Activated CD4-positive, alpha-beta memory T cell treated with anti-CD3 and anti-CD28 coated beads for 36 hours (primary cell): ENCODE measurements at regions not wholly inside any gene's neighbourhood (a gene's known extent, or its start where the extent isn't known, plus 50 kb on each side); places are given as distances from the start of the nearest gene placed in this dataset.
"Not testable (repeated sequence)": the region's sequence is repeated elsewhere in the genome, so short reads cannot be mapped to it uniquely, and the experiment has no call there.

Experiments used
- CTCF ChIA-PET: fragments of 350-600 bp; sonication (Branson Sonifier 250); formaldehyde crosslinking; loops from one replicate; lab custom pipeline; 2021; ENCODE audit warnings: antibody characterized with exemption, inconsistent platforms; lab: Charles Lee
- POLR2A ChIA-PET: fragments of 350-600 bp; sonication (Branson Sonifier 250); formaldehyde crosslinking; loops from one replicate; lab custom pipeline; 2021; ENCODE audit warnings: antibody characterized with exemption; lab: Charles Lee
- DNase-seq: peaks from one replicate; pipeline ENCODE4 v3.0.0-alpha.2; 2020
- H3K27ac Mint-ChIP-seq: one replicate; pipeline ENCODE4 v1.8.0; 2021; ENCODE audit warnings: mixed read lengths
- H3K27me3 Mint-ChIP-seq: one replicate; pipeline ENCODE4 v1.8.0; 2021; ENCODE audit warnings: mixed read lengths
- H3K36me3 Mint-ChIP-seq: one replicate; pipeline ENCODE4 v1.8.0; 2021; ENCODE audit warnings: mixed read lengths
- H3K4me1 Mint-ChIP-seq: one replicate; pipeline ENCODE4 v1.8.0; 2021; ENCODE audit warnings: low read depth, mixed read lengths
- H3K4me3 Mint-ChIP-seq: one replicate; pipeline ENCODE4 v1.8.0; 2021; ENCODE audit warnings: mild to moderate bottlenecking, mixed read lengths
- H3K9me3 Mint-ChIP-seq: one replicate; pipeline ENCODE4 v1.8.0; 2021; ENCODE audit warnings: mixed read lengths
- intact Hi-C: fragments of 100-400 bp; cut with micrococcal nuclease; formaldehyde crosslinking; loops from one replicate; pipeline ENCODE4 v1.15.1; 2023

DNA sequence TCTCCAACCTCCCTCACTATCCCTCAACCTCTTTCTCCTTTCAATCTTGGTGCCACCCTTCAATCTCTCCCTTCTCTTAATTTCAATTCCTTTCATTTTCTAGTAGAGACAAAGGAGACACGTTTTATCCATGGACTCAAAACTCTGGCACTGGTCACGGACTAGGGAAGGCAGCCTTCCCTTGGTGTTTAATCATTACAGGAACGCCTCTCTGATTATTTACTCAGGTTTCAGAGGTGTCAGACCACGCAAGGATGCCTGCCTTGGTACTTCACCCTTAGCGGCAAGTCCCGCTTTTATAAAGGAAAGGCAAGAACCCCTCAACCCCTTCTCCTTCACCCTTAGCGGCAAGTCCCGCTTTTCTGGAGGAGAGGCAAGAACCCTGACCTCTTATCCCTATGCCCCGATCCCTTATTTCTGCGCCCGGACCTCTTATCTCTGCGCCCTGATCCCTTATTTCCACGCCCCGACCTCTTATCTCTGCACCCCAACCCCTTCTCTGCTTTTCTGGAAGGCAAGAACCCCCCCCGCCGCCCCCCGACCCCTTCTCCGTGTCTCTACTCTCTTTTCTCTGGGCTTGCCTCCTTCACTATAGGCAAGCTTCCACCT is 543.1 kb upstream of the HTR2C start:
- H3K36me3 Mint-ChIP-seq, H3K4me3 Mint-ChIP-seq, H3K4me1 Mint-ChIP-seq, H3K27ac Mint-ChIP-seq, intact Hi-C loops, H3K27me3 Mint-ChIP-seq, POLR2A ChIA-PET, H3K9me3 Mint-ChIP-seq, CTCF ChIA-PET, DNase-seq: not testable (repeated sequence)

GRCh38 chrX:114040111-114040510 is 543.8 kb upstream of the HTR2C start:
- H3K4me3 Mint-ChIP-seq, DNase-seq, H3K27ac Mint-ChIP-seq, intact Hi-C loops, POLR2A ChIA-PET, H3K27me3 Mint-ChIP-seq, H3K36me3 Mint-ChIP-seq, CTCF ChIA-PET, H3K9me3 Mint-ChIP-seq, H3K4me1 Mint-ChIP-seq: not testable (repeated sequence)

DNA sequence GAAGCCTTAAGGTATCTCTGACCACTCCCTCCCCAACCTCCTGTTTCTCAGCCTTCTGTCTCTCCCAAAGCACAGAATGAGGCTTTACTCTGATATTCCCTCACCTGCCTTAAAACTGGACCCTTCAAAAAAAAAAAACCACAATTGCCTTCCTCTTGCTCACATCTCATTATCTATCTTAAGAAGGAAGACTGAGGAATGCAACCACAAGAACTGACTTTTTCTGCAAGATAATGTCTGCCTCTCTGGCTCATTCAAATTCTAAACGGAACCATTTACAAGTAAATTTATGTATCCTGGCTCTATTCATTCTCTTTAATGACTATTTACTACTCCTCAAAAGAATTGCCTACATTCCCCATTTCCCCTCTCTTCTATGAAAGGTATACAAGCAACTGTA is 545.5 kb upstream of the HTR2C start:
- no peaks in the 10 kb centered on the region for H3K4me1 Mint-ChIP-seq
- no peaks in the 10 kb centered on the region for H3K36me3 Mint-ChIP-seq
- no peak for DNase-seq
- ChIA-PET POLR2A (no interaction called here), CTCF (no interaction called here)
- H3K27ac Mint-ChIP-seq = no peak overlapping the region
- no peaks in the 10 kb centered on the region for H3K9me3 Mint-ChIP-seq
- H3K27me3 Mint-ChIP-seq = no peaks in the 10 kb centered on the region
- H3K4me3 Mint-ChIP-seq = no peak overlapping the region
- intact Hi-C loops = no loop called here

- no peak overlapping the region for H3K4me3 Mint-ChIP-seq
- ChIA-PET POLR2A (no interaction called here), CTCF (no interaction called here)
- no peaks in the 10 kb centered on the region for H3K9me3 Mint-ChIP-seq
- H3K4me1 Mint-ChIP-seq = no peaks in the 10 kb centered on the region
- intact Hi-C loops = no loop called here
- no peaks in the 10 kb centered on the region for H3K36me3 Mint-ChIP-seq
- H3K27me3 Mint-ChIP-seq = no peaks in the 10 kb centered on the region
- no peak for DNase-seq
- H3K27ac Mint-ChIP-seq = no peak overlapping the region
Observed at GRCh38 chrX:114037515-114037914, 546.4 kb upstream of the HTR2C start.

DNA sequence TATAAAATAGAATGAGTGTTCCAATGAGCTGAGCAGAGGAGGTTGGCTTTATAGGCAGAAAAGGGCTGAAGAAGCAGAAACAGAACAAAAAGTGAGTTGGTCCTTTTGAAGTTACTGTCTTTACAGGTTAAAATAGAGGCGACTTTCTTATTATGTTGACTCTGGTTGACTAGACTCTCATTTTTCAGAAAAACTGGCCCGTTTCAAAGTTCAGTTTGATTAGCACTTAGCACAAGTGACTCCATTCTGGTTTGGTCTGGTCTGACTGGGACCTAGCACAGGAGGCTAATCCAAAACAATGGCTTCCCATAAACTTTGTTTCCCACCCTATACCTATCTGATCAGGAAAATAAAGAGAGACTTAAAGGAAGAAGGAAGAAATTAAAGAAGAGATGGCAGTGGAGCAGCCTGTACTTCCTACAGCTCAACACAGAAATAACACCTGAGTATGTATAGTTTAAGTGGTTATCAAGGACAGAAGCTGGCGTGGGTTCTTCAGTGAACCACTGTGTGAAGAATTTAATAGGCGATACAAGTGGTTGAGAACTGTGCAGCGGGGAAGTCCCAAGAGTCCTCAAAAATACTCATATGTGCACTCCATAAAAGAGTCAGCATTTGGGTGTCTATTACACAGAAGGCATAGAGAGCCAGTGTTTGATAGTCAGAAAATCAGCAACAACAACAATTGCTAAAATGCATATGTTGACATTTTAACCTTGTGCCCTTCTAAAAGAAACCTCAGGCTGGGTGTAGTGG is 554.8 kb upstream of the HTR2C start:
- Mint-ChIP-seq H3K4me1 (no peaks in the 10 kb centered on the region), H3K36me3 (no peaks in the 10 kb centered on the region), H3K4me3 (no peak overlapping the region), H3K27ac (no peak overlapping the region), H3K27me3 (no peaks in the 10 kb centered on the region), H3K9me3 (peaks cover 9% of the 10 kb centered on the region)
- CTCF ChIA-PET = no interaction called here
- DNase-seq = no peak
- POLR2A ChIA-PET = no interaction called here
- intact Hi-C loops = no loop called here

- no peak overlapping the region for H3K4me3 Mint-ChIP-seq
- POLR2A ChIA-PET = no interaction called here
- H3K36me3 Mint-ChIP-seq = no peaks in the 10 kb centered on the region
- H3K27me3 Mint-ChIP-seq = no peaks in the 10 kb centered on the region
- no peak for DNase-seq
- H3K9me3 Mint-ChIP-seq = no peaks in the 10 kb centered on the region
- intact Hi-C loops = no loop called here
- no peak overlapping the region for H3K27ac Mint-ChIP-seq
- CTCF ChIA-PET = no interaction called here
- no peaks in the 10 kb centered on the region for H3K4me1 Mint-ChIP-seq
Observed at GRCh38 chrX:114017086-114017485, 566.8 kb upstream of the HTR2C start.

GRCh38 chrX:114015966-114016365 is 567.9 kb upstream of the HTR2C start:
- H3K27ac Mint-ChIP-seq = no peak overlapping the region
- no peaks in the 10 kb centered on the region for H3K4me1 Mint-ChIP-seq
- no peaks in the 10 kb centered on the region for H3K27me3 Mint-ChIP-seq
- H3K9me3 Mint-ChIP-seq = peaks cover 2% of the 10 kb centered on the region
- intact Hi-C loops = no loop called here
- H3K36me3 Mint-ChIP-seq = no peaks in the 10 kb centered on the region
- no peak for DNase-seq
- ChIA-PET POLR2A (no interaction called here), CTCF (no interaction called here)
- no peak overlapping the region for H3K4me3 Mint-ChIP-seq

GRCh38 chrX:114006664-114007063 is 577.2 kb upstream of the HTR2C start:
- POLR2A ChIA-PET = no interaction called here
- Mint-ChIP-seq H3K9me3 (peaks cover 4% of the 10 kb centered on the region), H3K27me3 (no peaks in the 10 kb centered on the region), H3K36me3 (no peaks in the 10 kb centered on the region), H3K27ac (no peak overlapping the region), H3K4me3 (no peak overlapping the region), H3K4me1 (no peaks in the 10 kb centered on the region)
- CTCF ChIA-PET = no interaction called here
- intact Hi-C loops = no loop called here
- DNase-seq = no peak

DNA sequence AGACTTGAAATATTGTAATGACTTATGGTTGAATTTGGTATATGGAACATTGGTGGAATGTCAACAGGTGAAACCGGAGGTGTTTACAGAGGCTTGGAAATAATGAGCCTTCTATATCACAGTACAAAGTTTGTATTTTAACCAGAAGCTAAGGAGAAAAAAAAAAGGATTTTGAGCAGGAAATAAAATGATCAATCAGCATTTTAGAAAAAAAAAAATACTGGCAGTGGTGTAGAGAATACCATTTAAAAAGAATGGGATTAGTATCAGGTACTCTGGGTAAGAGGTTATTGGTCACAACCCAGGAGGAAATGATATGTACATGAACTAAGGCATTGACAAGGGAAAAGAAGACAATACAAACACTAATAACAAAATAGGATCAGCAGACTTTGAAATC is 587.1 kb upstream of the HTR2C start:
- POLR2A ChIA-PET = no interaction called here
- Mint-ChIP-seq H3K4me3 (no peak overlapping the region), H3K4me1 (no peaks in the 10 kb centered on the region), H3K9me3 (peaks cover 3% of the 10 kb centered on the region), H3K36me3 (no peaks in the 10 kb centered on the region), H3K27ac (no peak overlapping the region), H3K27me3 (no peaks in the 10 kb centered on the region)
- intact Hi-C loops = no loop called here
- CTCF ChIA-PET = no interaction called here
- no peak for DNase-seq

DNA sequence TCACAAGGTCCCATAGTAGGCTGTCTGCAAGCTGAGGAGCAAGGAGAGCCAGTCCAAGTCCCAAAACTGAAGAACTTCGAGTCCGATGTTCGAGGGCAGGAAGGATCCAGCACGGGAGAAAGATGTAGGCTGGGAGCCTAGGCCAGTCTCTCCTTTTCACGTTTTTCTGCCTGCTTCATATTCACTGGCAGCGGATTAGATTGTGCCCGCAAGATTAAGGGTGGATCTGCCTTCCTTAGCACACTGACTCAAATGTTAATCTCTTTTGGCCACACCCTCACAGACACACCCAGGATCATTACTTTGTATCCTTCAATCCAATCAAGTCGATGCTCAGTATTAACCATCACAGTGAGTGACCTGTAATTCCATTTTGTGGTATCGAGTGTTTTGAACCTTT is 592.2 kb upstream of the HTR2C start:
- H3K27me3 Mint-ChIP-seq, intact Hi-C loops, H3K4me3 Mint-ChIP-seq, H3K27ac Mint-ChIP-seq, POLR2A ChIA-PET, H3K9me3 Mint-ChIP-seq, H3K36me3 Mint-ChIP-seq, H3K4me1 Mint-ChIP-seq, DNase-seq, CTCF ChIA-PET: not testable (repeated sequence)

DNA sequence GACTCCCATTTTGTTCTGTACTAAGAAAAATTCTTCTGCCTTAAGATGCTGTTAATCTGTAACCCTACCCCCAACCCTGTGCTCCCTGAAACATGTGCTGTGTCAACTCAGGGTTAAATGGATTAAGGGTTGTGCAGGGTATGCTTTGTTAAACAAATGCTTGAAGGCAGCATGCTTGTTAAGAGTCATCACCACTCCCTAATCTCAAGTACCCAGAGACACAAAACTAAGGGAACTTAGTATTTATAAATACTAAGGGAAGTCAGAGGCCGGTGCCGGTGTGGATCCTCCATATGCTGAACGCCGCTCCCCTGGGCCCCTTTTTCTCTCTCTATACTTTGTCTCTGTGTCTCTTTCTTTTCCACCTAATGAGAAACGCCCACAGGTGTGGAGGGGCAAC is 593.2 kb upstream of the HTR2C start:
- intact Hi-C loops, H3K4me3 Mint-ChIP-seq, H3K27ac Mint-ChIP-seq, POLR2A ChIA-PET, H3K36me3 Mint-ChIP-seq, DNase-seq, H3K9me3 Mint-ChIP-seq, H3K27me3 Mint-ChIP-seq, H3K4me1 Mint-ChIP-seq, CTCF ChIA-PET: not testable (repeated sequence)

DNA sequence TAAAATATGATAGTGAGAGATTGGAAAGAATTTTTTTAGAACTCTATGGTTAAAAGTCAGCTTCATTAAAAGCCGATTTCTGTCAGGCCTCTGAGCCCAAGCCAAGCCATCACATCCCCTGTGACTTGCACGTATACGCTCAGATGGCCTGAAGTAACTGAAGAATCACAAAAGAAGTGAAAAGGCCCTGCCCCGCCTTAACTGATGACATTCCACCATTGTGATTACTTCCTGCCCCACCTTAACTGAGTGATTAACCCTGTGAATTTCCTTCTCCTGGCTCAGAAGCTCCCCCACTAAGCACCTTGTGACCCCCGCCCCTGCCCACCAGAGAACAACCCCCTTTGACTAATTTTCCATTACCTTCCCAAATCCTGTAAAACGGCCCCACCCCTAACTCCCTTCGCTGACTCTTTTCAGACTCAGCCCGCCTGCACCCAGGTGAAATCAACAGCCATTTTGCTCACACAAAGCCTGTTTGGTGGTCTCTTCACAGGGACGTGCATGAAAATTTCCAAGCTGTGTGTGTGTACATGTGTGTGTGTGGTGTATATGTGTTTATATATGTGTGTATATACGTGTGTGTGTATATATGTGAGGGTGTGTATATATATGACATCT is 595.5 kb upstream of the HTR2C start:
- DNase-seq, H3K4me3 Mint-ChIP-seq, H3K27me3 Mint-ChIP-seq, H3K36me3 Mint-ChIP-seq, intact Hi-C loops, H3K4me1 Mint-ChIP-seq, POLR2A ChIA-PET, H3K27ac Mint-ChIP-seq, CTCF ChIA-PET, H3K9me3 Mint-ChIP-seq: not testable (repeated sequence)

DNA sequence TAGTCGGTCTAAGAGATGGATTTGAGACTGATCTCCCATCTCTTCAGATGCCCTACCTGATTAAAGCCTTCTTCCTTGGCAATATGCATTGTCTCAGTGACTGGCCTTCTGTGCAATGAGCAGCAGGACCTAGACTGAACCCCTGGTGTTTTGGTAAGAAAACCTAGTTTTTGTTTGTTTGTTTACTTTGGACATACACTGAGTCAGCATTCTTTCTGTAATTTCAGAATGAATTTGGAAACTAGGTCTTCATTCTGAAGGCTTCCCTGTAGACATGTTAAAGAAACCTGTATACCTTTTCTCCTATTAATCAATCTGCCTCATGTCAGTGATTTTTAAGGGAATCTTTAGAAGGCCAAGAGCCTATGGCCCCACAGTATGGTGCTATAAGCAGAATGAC is 597.5 kb upstream of the HTR2C start:
- H3K36me3 Mint-ChIP-seq = no peaks in the 10 kb centered on the region
- no peak overlapping the region for H3K27ac Mint-ChIP-seq
- intact Hi-C loops = no loop called here
- ChIA-PET POLR2A (no interaction called here), CTCF (no interaction called here)
- DNase-seq = no peak
- no peaks in the 10 kb centered on the region for H3K9me3 Mint-ChIP-seq
- no peaks in the 10 kb centered on the region for H3K27me3 Mint-ChIP-seq
- H3K4me3 Mint-ChIP-seq = no peak overlapping the region
- no peaks in the 10 kb centered on the region for H3K4me1 Mint-ChIP-seq
